OCI-LY7 (cell line): ENCODE measurements at regions not wholly inside any gene's neighbourhood (a gene's known extent, or its start where the extent isn't known, plus 50 kb on each side); places are given as distances from the start of the nearest gene placed in this dataset.

Experiments
- CTCF ChIP-seq: fragments of 200-600 bp; sonication (generic); conservative IDR thresholded peaks from 2 replicates; pipeline ENCODE4 v1.5.1; 2014; ENCODE audit warnings: mild to moderate bottlenecking, antibody characterized with exemption, low read length, moderate library complexity, mixed read lengths
- EZH2phosphoT487 ChIP-seq: fragments of 200-600 bp; sonication (generic); IDR thresholded peaks from 2 replicates; pipeline ENCODE4 v1.6.1; 2018; ENCODE audit warnings: low read depth, borderline replicate concordance, mild to moderate bottlenecking, mixed run types, antibody characterized with exemption, low read length, moderate library complexity, mixed read lengths

DNA sequence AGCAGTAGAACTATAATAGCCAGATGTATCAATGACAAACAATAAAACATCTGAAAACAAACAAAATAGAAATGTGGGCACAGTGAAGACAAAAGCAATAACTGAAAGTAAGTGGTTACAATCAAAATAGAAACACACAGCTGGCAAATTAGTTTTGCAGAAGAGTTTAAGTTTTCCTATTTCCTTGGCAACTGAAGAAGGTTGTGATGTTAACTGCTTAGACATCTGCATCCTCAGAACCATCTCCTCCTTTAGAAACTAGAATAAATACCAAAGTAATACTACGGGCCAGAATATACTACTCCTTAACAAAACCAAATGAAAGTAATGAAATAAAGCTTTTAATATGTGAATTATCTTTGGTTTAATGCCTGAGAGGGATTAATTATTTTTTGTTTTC, 605.5 kb downstream of the LTN1 start:
- TF ChIP-seq CTCF, result no peak
- TF ChIP-seq EZH2phosphoT487, result no peak
